Activated T-cell treated with anti-CD3 and anti-CD28 coated beads, Interleukin-2, amount 50 U/mL, for 72 hours (primary cell): ENCODE measurements at regions not wholly inside any gene's neighbourhood (a gene's known extent, or its start where the extent isn't known, plus 50 kb on each side); places are given as distances from the start of the nearest gene placed in this dataset.
"Not testable (repeated sequence)": the region's sequence is repeated elsewhere in the genome, so short reads cannot be mapped to it uniquely, and the experiment has no call there.

Experiments
- ATAC-seq, 2 donors: fragments of 150-1000 bp; cut with Tn5 transposase; replicated peaks in 1 of 2; 2 replicates each; pipeline ENCODE4 v1.10.0; 2021; ENCODE audit warnings: moderate library complexity in 2 of 2, mild to moderate bottlenecking in 1 of 2
- DNase-seq, 2 donors: peaks; one replicate each; pipeline ENCODE4 v3.0.0; 2021 to 2022; ENCODE audit warnings: mixed read lengths in 1 of 2
- H3K27ac Mint-ChIP-seq: one replicate; pipeline ENCODE4 v1.8.0; 2022; ENCODE audit warnings: mild to moderate bottlenecking, moderate library complexity, mixed read lengths
- H3K27me3 Mint-ChIP-seq: one replicate; pipeline ENCODE4 v1.8.0; 2022; ENCODE audit warnings: low read depth, mixed read lengths
- H3K36me3 Mint-ChIP-seq, 2 donors: one replicate each; pipeline ENCODE4 v1.8.0; 2022; ENCODE audit warnings: mixed read lengths in 2 of 2, mild to moderate bottlenecking in 1 of 2; ENCODE audit not compliant: insufficient read depth in 2 of 2
- H3K4me1 Mint-ChIP-seq: one replicate; pipeline ENCODE4 v1.8.0; 2022; ENCODE audit warnings: low read depth, mixed read lengths
- H3K4me3 Mint-ChIP-seq, 2 donors: one replicate each; pipeline ENCODE4 v1.8.0; 2022; ENCODE audit warnings: mild to moderate bottlenecking in 2 of 2, mixed read lengths in 2 of 2, moderate library complexity in 2 of 2
- H3K9me3 Mint-ChIP-seq, 2 donors: one replicate each; pipeline ENCODE4 v1.8.0; 2022; ENCODE audit warnings: mixed read lengths in 2 of 2

DNA sequence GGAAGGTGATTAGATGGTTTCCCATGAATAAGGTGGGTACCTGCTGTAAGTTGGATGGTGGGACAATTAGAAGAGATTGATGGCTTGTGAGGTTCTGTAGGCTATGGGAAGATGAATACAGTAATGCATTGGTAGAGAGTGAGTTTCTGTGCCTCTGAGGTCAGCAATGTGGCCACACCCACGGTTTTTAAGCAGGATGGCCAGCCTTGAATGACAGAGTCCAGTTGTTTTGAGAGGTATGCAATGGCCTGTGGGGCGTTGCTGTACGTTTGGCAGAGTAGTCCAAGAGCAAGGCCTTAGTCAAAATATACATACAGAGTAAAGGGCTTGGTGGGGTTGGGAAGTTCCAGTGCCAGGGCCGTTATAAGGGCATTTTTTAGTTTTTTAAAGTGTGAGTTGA is 235.6 kb upstream of the C9orf72 start:
- Mint-ChIP-seq H3K9me3 (peaks cover 0 to 4% of the 10 kb centered on the region in 2 donors), H3K4me3 (no peak overlapping the region), H3K27me3 (peaks cover 4% of the 10 kb centered on the region), H3K4me1 (no peaks in the 10 kb centered on the region), H3K36me3 (no peaks in the 10 kb centered on the region), H3K27ac (no peak overlapping the region)
- no peak for ATAC-seq
- no peak for DNase-seq

GRCh38 chr9:27817747-27818146 is 244.5 kb upstream of the C9orf72 start:
- H3K9me3 Mint-ChIP-seq = peaks cover 0 to 2% of the 10 kb centered on the region in 2 donors
- no peaks in the 10 kb centered on the region for H3K4me1 Mint-ChIP-seq
- no peaks in the 10 kb centered on the region for H3K27me3 Mint-ChIP-seq
- no peak for DNase-seq
- no peak for ATAC-seq
- H3K36me3 Mint-ChIP-seq = no peaks in the 10 kb centered on the region
- no peak overlapping the region for H3K4me3 Mint-ChIP-seq
- H3K27ac Mint-ChIP-seq = no peak overlapping the region

DNA sequence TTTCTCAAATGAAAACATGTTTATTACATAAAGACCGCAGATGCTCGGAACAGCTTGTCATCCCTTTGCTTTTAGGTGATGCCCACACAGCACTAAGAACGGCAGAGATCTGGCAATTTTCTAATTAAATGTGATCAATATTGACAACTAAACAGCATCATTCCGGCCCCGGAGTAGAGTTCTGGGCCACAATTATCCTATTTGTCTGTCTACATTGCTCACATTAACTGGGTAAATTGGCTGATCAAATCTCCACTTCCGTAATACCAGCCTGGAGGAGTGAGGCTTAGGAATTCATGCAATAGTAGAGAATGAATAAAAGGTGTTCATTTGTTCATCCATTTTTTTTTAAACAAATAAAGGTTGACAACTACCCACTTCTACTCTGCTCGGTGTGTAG is 245.1 kb upstream of the C9orf72 start:
- no peak overlapping the region for H3K4me3 Mint-ChIP-seq
- no peaks in the 10 kb centered on the region for H3K27me3 Mint-ChIP-seq
- no peaks in the 10 kb centered on the region for H3K4me1 Mint-ChIP-seq
- no peak for DNase-seq
- peaks cover 0 to 2% of the 10 kb centered on the region in 2 donors for H3K9me3 Mint-ChIP-seq
- H3K27ac Mint-ChIP-seq = no peak overlapping the region
- no peaks in the 10 kb centered on the region for H3K36me3 Mint-ChIP-seq
- no peak for ATAC-seq

DNA sequence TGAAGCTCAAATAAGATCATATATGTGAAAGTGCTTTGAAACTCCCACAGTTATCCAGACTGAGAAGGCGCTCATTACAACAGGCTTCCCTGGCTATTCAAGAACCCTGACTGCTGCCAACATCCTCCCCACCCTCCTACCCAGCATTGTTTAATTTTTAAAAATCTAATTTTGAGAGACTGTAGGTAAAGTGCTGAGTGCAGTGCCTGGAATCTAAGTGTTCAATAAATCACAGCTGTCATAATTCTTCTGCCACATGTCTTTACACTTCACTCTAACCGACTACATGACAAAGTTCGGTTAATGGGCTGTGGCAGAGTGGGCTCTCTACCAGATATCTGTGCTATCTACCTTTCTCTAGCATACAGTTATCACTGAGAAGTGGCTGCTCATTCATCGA is 255.6 kb upstream of the C9orf72 start:
- H3K4me1 Mint-ChIP-seq = no peaks in the 10 kb centered on the region
- no peak for DNase-seq
- H3K27ac Mint-ChIP-seq = no peak overlapping the region
- H3K9me3 Mint-ChIP-seq = peaks cover 0 to 6% of the 10 kb centered on the region in 2 donors
- H3K27me3 Mint-ChIP-seq = no peaks in the 10 kb centered on the region
- no peaks in the 10 kb centered on the region for H3K36me3 Mint-ChIP-seq
- ATAC-seq = no peak
- H3K4me3 Mint-ChIP-seq = no peak overlapping the region

- Mint-ChIP-seq H3K4me3 (no peak overlapping the region), H3K9me3 (peaks cover 0 to 6% of the 10 kb centered on the region in 2 donors), H3K4me1 (no peaks in the 10 kb centered on the region), H3K27me3 (peaks cover 6% of the 10 kb centered on the region), H3K36me3 (no peaks in the 10 kb centered on the region), H3K27ac (no peak overlapping the region)
- DNase-seq (no peak), ATAC-seq (no peak)
Observed at GRCh38 chr9:27829621-27830020, 256.3 kb upstream of the C9orf72 start.

DNA sequence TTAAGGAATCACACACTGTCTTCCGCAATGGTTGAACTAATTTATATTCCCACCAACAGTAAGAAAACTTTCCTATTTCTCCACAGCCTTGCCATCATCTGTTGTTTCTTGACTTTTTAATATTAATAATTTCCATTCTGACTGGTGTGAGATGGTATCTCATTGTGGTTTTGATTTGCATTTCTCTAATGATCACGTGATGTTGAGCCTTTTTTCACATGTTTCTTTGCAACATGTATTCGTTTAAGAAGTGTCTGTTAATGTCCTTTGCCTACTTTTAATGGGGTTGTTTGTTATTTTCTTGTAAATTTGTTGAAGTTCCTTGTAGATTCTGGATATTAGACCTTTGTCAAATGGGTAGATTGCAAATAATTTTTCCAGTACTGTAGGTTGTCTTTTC is 258.8 kb upstream of the C9orf72 start:
- H3K9me3 Mint-ChIP-seq, DNase-seq, H3K4me3 Mint-ChIP-seq, H3K27me3 Mint-ChIP-seq, H3K27ac Mint-ChIP-seq, ATAC-seq, H3K36me3 Mint-ChIP-seq, H3K4me1 Mint-ChIP-seq: not testable (repeated sequence)

GRCh38 chr9:27835286-27835685 is 262.0 kb upstream of the C9orf72 start:
- no peak overlapping the region for H3K27ac Mint-ChIP-seq
- peaks cover 17% of the 10 kb centered on the region for H3K27me3 Mint-ChIP-seq
- H3K4me3 Mint-ChIP-seq = no peak overlapping the region
- ATAC-seq (no peak), DNase-seq (no peak)
- no peaks in the 10 kb centered on the region for H3K36me3 Mint-ChIP-seq
- peaks cover 0 to 6% of the 10 kb centered on the region in 2 donors for H3K9me3 Mint-ChIP-seq
- no peaks in the 10 kb centered on the region for H3K4me1 Mint-ChIP-seq

- Mint-ChIP-seq H3K4me3 (no peak overlapping the region), H3K9me3 (peaks cover 0 to 6% of the 10 kb centered on the region in 2 donors), H3K36me3 (no peaks in the 10 kb centered on the region), H3K4me1 (no peaks in the 10 kb centered on the region), H3K27me3 (peaks cover 17% of the 10 kb centered on the region), H3K27ac (no peak overlapping the region)
- DNase-seq (no peak), ATAC-seq (no peak)
Observed at GRCh38 chr9:27835746-27836145, 262.5 kb upstream of the C9orf72 start.

DNA sequence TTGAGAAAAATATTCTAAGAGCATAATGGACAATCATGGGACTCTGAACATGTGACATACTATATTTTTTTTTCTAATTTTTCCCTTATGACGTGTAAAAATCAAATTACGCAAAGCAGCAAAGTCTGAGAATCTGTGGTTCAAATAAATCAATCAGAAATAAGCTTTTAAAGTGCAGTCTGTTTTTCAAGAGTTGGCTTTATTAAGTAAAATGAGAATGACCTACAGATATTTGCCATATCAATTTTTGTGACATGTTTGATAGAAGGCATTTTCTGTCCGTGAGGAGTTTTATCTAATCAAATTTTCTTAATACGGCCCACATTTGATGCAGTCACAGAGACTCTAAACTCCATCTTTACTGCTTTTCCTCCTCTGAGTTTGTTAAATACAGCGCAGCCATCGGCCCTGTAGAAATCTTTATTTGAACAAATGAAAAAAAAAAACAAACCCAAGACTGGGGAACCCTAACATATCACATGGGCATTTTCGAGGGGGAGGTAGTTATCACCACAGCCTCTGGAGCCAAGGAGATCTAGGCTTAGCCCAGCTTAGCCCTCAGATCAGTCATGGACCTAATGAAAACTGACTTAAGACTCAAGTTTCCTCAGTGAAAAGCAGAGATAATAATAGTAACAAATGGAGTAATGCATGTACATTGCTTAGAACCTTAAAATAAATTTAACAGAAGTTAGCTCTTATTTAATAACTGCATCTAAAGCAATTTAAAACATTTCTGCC is 263.6 kb upstream of the C9orf72 start:
- DNase-seq (no peak), ATAC-seq (no peak)
- Mint-ChIP-seq H3K4me3 (no peak overlapping the region), H3K4me1 (no peaks in the 10 kb centered on the region), H3K36me3 (no peaks in the 10 kb centered on the region), H3K27me3 (peaks cover 17% of the 10 kb centered on the region), H3K27ac (no peak overlapping the region), H3K9me3 (peaks cover 0 to 6% of the 10 kb centered on the region in 2 donors)

DNA sequence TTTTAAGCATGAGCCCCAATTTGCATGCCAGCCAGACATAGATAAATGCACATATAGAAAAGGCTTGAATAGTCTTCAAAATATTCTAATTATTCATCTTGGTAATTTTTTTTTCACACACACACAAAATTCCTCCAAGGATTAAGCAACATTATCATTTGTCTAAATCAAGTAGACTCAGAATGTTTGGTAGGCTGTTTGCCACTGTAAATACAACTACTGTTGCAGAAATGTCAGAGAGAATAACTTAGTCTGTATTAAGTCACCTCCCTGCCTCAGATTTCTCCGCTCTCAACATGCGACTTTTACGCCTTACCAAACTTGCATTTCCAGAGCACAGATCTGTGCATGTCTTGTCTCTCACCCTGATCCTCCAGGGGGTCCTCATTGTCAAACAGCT is 265.6 kb upstream of the C9orf72 start:
- Mint-ChIP-seq H3K36me3 (no peaks in the 10 kb centered on the region), H3K27ac (no peak overlapping the region), H3K27me3 (peaks cover 22% of the 10 kb centered on the region), H3K4me3 (no peak overlapping the region), H3K9me3 (no peaks in the 10 kb centered on the region), H3K4me1 (no peaks in the 10 kb centered on the region)
- DNase-seq = no peak
- ATAC-seq = no peak

GRCh38 chr9:27839767-27840166 is 266.5 kb upstream of the C9orf72 start:
- H3K9me3 Mint-ChIP-seq, H3K4me3 Mint-ChIP-seq, ATAC-seq, H3K27ac Mint-ChIP-seq, H3K4me1 Mint-ChIP-seq, DNase-seq, H3K36me3 Mint-ChIP-seq: not testable (repeated sequence)
- H3K27me3 Mint-ChIP-seq = peaks cover 18% of the 10 kb centered on the region

GRCh38 chr9:27844797-27845196 is 271.5 kb upstream of the C9orf72 start:
- Mint-ChIP-seq H3K36me3 (no peaks in the 10 kb centered on the region), H3K27ac (no peak overlapping the region), H3K4me3 (no peak overlapping the region), H3K4me1 (no peaks in the 10 kb centered on the region), H3K27me3 (peaks cover 7% of the 10 kb centered on the region), H3K9me3 (no peaks in the 10 kb centered on the region)
- DNase-seq (no peak), ATAC-seq (no peak)

GRCh38 chr9:27847380-27847779 is 274.1 kb upstream of the C9orf72 start:
- Mint-ChIP-seq H3K36me3 (no peaks in the 10 kb centered on the region), H3K4me1 (no peaks in the 10 kb centered on the region), H3K27me3 (peaks cover 7% of the 10 kb centered on the region), H3K27ac (no peak overlapping the region), H3K9me3 (no peaks in the 10 kb centered on the region), H3K4me3 (no peak overlapping the region)
- DNase-seq (no peak), ATAC-seq (no peak)

DNA sequence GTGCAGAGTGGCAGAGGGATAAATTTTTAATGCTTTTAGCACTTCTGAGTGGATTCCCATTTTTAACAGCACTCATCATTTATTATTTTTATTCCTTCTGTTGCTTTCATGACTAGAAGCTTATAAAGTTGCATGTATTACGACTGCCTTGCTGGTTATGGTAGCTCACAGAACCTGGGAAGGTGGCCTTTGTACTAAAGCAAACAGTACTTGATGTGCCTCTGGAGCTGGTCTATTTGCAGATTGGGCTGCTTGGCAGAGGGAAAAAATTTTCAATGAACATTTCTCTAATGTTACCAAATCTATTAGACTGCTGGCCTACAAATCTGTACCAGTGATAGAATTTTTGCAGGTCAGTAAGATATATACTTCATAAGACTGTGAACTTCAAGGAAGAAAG is 274.5 kb upstream of the C9orf72 start:
- Mint-ChIP-seq H3K27me3 (peaks cover 7% of the 10 kb centered on the region), H3K9me3 (no peaks in the 10 kb centered on the region), H3K4me1 (no peaks in the 10 kb centered on the region), H3K27ac (no peak overlapping the region), H3K4me3 (no peak overlapping the region), H3K36me3 (no peaks in the 10 kb centered on the region)
- DNase-seq (no peak), ATAC-seq (no peak)
